ENCODE measurements at regions not wholly inside any gene's neighbourhood (a gene's known extent, or its start where the extent isn't known, plus 50 kb on each side); places are given as distances from the start of the nearest gene placed in this dataset.

DNA sequence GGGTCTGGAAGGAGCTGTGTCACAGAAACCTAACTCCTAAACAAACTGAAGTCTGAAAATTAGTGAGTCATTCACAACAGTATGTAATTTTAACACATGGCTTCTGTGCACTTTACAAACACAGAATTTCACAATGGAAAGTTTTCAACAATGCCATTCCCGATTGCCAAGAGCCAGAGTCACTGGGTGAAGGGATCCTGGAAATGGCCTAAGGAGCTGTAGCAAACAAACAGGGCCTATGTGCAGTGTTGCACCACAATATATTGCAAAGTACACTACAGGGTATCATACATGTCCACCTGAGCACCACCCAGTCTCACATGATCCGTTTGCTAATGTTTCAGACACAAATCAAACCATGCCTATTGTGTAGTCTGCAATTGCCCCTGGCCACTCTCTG lies 184.7 kb upstream of the OTX2 start:
- no peak for DNase-seq (ENCODE audit: extremely low read depth in 1 of 4, low spot score in 3 of 4)
- peaks cover 6% of the 10 kb centered on the region for H3K9me3 ChIP-seq (replicated peaks; ENCODE audit: control insufficient read depth, insufficient read depth, low read depth, low read length)
- no peaks in the 10 kb centered on the region for H3K27me3 ChIP-seq (ENCODE audit: control insufficient read depth in 2 of 2, insufficient read depth in 2 of 2, low read length in 2 of 2)
- in situ Hi-C loops (cut with MboI) = no loop called here
- H3K9me1 ChIP-seq (ENCODE audit: control insufficient read depth, insufficient read depth, low read length) = no peaks in the 10 kb centered on the region
- H3K27ac ChIP-seq (ENCODE audit: extremely low read depth, low read depth, low read length) = no peak overlapping the region
- 0 out of 3 replicates have a peak, but pooled peaks cover 4% of the 10 kb centered on the region for H3K36me3 ChIP-seq (ENCODE audit: control insufficient read depth, insufficient read depth, low read length)
- peaks cover 0 to 5% of the 10 kb centered on the region in 2 experiments; a peak in 2 of 5 replicates for H3K4me1 ChIP-seq (replicated peaks in 1 of 2; ENCODE audit: control insufficient read depth in 2 of 2, insufficient read depth in 2 of 2, low read length in 2 of 2)
- no peak overlapping the region for H3K9ac ChIP-seq (ENCODE audit: insufficient read depth in 1 of 2, low read depth in 2 of 2, low read length in 2 of 2)
- no TSS peak for BruUV-seq (replicated peaks)
- no peaks in the 10 kb centered on the region for H4K20me1 ChIP-seq (replicated peaks; ENCODE audit: control insufficient read depth, insufficient read depth, low read length)
- TF ChIP-seq, protein P1, sequence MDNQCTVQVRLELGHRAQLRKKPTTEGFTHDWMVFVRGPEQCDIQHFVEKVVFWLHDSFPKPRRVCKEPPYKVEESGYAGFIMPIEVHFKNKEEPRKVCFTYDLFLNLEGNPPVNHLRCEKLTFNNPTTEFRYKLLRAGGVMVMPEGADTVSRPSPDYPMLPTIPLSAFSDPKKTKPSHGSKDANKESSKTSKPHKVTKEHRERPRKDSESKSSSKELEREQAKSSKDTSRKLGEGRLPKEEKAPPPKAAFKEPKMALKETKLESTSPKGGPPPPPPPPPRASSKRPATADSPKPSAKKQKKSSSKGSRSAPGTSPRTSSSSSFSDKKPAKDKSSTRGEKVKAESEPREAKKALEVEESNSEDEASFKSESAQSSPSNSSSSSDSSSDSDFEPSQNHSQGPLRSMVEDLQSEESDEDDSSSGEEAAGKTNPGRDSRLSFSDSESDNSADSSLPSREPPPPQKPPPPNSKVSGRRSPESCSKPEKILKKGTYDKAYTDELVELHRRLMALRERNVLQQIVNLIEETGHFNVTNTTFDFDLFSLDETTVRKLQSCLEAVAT (IDR thresholded peaks at IDR 0.05) = no peak
- TF ChIP-seq BCOR (IDR thresholded peaks at IDR 0.05) = no peak
- TF ChIP-seq, protein P2, sequence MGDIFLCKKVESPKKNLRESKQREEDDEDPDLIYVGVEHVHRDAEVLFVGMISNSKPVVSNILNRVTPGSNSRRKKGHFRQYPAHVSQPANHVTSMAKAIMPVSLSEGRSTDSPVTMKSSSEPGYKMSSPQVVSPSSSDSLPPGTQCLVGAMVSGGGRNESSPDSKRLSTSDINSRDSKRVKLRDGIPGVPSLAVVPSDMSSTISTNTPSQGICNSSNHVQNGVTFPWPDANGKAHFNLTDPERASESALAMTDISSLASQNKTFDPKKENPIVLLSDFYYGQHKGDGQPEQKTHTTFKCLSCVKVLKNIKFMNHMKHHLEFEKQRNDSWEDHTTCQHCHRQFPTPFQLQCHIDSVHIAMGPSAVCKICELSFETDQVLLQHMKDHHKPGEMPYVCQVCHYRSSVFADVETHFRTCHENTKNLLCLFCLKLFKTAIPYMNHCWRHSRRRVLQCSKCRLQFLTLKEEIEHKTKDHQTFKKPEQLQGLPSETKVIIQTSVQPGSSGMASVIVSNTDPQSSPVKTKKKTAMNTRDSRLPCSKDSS (IDR thresholded peaks at IDR 0.05; ENCODE audit: low read depth, partially characterized antibody) = no peak
- no peak for TF ChIP-seq MYBL2 (IDR thresholded peaks at IDR 0.05; ENCODE audit: low read depth)
- no peak for TF ChIP-seq MYBL2 (CRISPR knock-in tag; IDR thresholded peaks at IDR 0.05; ENCODE audit: borderline replicate concordance)
- TF ChIP-seq, protein P3, sequence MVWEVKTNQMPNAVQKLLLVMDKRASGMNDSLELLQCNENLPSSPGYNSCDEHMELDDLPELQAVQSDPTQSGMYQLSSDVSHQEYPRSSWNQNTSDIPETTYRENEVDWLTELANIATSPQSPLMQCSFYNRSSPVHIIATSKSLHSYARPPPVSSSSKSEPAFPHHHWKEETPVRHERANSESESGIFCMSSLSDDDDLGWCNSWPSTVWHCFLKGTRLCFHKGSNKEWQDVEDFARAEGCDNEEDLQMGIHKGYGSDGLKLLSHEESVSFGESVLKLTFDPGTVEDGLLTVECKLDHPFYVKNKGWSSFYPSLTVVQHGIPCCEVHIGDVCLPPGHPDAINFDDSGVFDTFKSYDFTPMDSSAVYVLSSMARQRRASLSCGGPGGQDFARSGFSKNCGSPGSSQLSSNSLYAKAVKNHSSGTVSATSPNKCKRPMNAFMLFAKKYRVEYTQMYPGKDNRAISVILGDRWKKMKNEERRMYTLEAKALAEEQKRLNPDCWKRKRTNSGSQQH (CRISPR knock-in tag; IDR thresholded peaks at IDR 0.05) = no peak
- TF ChIP-seq, protein P4, sequence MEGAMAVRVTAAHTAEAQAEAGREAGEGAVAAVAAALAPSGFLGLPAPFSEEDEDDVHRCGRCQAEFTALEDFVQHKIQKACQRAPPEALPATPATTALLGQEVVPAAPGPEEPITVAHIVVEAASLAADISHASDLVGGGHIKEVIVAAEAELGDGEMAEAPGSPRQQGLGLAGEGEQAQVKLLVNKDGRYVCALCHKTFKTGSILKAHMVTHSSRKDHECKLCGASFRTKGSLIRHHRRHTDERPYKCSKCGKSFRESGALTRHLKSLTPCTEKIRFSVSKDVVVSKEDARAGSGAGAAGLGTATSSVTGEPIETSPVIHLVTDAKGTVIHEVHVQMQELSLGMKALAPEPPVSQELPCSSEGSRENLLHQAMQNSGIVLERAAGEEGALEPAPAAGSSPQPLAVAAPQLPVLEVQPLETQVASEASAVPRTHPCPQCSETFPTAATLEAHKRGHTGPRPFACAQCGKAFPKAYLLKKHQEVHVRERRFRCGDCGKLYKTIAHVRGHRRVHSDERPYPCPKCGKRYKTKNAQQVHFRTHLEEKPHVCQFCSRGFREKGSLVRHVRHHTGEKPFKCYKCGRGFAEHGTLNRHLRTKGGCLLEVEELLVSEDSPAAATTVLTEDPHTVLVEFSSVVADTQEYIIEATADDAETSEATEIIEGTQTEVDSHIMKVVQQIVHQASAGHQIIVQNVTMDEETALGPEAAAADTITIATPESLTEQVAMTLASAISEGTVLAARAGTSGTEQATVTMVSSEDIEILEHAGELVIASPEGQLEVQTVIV (CRISPR knock-in tag; IDR thresholded peaks at IDR 0.05; ENCODE audit: borderline replicate concordance) = no peak
- TF ChIP-seq, protein P5, sequence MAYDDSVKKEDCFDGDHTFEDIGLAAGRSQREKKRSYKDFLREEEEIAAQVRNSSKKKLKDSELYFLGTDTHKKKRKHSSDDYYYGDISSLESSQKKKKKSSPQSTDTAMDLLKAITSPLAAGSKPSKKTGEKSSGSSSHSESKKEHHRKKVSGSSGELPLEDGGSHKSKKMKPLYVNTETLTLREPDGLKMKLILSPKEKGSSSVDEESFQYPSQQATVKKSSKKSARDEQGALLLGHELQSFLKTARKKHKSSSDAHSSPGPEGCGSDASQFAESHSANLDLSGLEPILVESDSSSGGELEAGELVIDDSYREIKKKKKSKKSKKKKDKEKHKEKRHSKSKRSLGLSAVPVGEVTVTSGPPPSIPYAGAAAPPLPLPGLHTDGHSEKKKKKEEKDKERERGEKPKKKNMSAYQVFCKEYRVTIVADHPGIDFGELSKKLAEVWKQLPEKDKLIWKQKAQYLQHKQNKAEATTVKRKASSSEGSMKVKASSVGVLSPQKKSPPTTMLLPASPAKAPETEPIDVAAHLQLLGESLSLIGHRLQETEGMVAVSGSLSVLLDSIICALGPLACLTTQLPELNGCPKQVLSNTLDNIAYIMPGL (CRISPR knock-in tag; IDR thresholded peaks at IDR 0.05) = no peak
- ATAC-seq = no peak
- CTCF ChIA-PET (ENCODE audit: low intra/inter-chr PET ratio) = no interaction called here
- H3K4me3 ChIP-seq = no peak overlapping the region
- H3K4me2 ChIP-seq (ENCODE audit: insufficient read depth, low read length) = no peak overlapping the region
- 62% methylated on average over 2 of the region's 2 CpGs for WGBS (ENCODE audit: insufficient coverage, low coverage, missing lambda C conversion rate)
- peak overlapping the region; percentile 70 for H2AFZ ChIP-seq (ENCODE audit: low read depth, low read length)
- intact Hi-C loops (cut with micrococcal nuclease) = no loop called here
- no peak for FAIRE-seq
- H3K79me2 ChIP-seq (ENCODE audit: control insufficient read depth, insufficient read depth, low read length) = peaks cover 12% of the 10 kb centered on the region
- POLR2A ChIA-PET = no interaction called here

All from K562 (cell line).